ENCODE measurements at regions not wholly inside any gene's neighbourhood (a gene's known extent, or its start where the extent isn't known, plus 50 kb on each side); places are given as distances from the start of the nearest gene placed in this dataset.
A peak's percentile ranks its signal among the peaks of the same experiment; 100 is the strongest.

DNA sequence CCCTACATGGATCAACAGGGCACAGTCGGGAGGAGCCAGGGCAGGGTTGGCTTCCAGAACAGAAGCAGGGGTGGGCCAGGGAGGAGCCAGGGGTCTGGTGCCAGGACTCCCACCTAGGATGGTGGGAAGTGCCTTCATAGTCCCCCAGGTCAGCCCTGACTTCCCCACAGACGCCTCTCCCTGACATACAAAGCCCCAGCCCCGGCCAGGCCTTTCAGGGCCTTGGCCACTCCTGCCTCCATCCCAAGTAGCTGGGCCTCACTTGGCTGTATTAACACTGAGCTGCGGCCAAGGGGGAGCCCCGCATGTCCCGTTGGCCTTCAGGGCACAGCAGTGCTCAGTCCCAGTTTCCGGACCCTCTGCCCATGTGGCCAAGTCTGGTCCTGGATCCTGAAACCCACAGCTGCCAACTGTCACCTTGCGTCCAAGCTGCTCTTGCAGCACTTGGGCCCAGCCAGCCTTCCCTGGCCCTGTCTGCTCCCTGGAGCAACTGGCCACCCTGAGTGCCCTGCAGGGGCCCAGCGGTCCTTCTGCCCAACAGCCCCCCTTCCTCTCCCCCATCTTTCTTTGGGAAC is 627.8 kb downstream of the MATN1 start:
- Histone ChIP-seq H3K4me3 (no peak overlapping the region), H3K4me1 (no peaks in the 10 kb centered on the region), H3K27me3 (no peaks in the 10 kb centered on the region), H3K27ac (no peak overlapping the region), H3K36me3 (no peaks in the 10 kb centered on the region), H3K9me3 (peaks cover 13 to 29% (median 27%) of the 10 kb centered on the region in 4 donors)
- peak in 1 of 2 donors; percentile 65 for DNase-seq
- no peak for TF ChIP-seq EP300 (IDR thresholded peaks at IDR 0.05)
- no peak for TF ChIP-seq POLR2A (IDR thresholded peaks at IDR 0.05)
- TF ChIP-seq, protein P1, sequence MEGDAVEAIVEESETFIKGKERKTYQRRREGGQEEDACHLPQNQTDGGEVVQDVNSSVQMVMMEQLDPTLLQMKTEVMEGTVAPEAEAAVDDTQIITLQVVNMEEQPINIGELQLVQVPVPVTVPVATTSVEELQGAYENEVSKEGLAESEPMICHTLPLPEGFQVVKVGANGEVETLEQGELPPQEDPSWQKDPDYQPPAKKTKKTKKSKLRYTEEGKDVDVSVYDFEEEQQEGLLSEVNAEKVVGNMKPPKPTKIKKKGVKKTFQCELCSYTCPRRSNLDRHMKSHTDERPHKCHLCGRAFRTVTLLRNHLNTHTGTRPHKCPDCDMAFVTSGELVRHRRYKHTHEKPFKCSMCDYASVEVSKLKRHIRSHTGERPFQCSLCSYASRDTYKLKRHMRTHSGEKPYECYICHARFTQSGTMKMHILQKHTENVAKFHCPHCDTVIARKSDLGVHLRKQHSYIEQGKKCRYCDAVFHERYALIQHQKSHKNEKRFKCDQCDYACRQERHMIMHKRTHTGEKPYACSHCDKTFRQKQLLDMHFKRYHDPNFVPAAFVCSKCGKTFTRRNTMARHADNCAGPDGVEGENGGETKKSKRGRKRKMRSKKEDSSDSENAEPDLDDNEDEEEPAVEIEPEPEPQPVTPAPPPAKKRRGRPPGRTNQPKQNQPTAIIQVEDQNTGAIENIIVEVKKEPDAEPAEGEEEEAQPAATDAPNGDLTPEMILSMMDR (IDR thresholded peaks at IDR 0.05) = no peak
- TF ChIP-seq POLR2AphosphoS5 (IDR thresholded peaks at IDR 0.05) = no peak
- 84 to 93% methylated on average over 2 to 9 of the region's 9 CpGs for WGBS, 2 donors
- no peak for ATAC-seq (ENCODE audit: low FRiP score in 2 of 2)

DNA sequence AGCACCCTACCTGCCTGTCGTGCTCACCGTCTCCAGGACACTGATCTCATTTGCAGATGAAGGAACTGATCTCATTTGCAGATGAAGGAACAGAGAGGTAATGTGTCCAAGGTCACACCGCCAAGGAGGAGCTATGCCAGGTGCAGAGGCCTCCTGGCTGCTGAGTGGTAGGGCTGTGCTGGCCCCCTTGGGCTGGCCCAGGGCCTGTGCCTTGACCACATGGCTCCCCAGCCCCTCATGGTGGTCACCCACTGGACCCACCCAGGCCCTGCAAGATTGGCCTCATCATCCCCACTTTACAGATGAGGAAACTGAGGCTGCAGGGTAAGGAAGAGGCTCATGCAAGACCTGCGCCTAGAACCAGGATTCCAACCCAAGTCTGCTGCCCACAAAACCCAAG is 628.3 kb downstream of the MATN1 start:
- Histone ChIP-seq H3K27me3 (no peaks in the 10 kb centered on the region), H3K4me1 (no peaks in the 10 kb centered on the region), H3K27ac (no peak overlapping the region), H3K4me3 (no peak overlapping the region), H3K9me3 (peaks cover 13 to 29% (median 27%) of the 10 kb centered on the region in 4 donors), H3K36me3 (no peaks in the 10 kb centered on the region)
- TF ChIP-seq EP300 (IDR thresholded peaks at IDR 0.05) (no peak), POLR2AphosphoS5 (IDR thresholded peaks at IDR 0.05) (no peak), POLR2A (IDR thresholded peaks at IDR 0.05) (no peak)
- TF ChIP-seq, protein P1 (IDR thresholded peaks at IDR 0.05) = no peak
- DNase-seq (no peak), ATAC-seq (ENCODE audit: low FRiP score in 2 of 2) (no peak)
- 91 to 95% methylated on average over 3 to 4 of the region's 4 CpGs for WGBS, 2 donors

DNA sequence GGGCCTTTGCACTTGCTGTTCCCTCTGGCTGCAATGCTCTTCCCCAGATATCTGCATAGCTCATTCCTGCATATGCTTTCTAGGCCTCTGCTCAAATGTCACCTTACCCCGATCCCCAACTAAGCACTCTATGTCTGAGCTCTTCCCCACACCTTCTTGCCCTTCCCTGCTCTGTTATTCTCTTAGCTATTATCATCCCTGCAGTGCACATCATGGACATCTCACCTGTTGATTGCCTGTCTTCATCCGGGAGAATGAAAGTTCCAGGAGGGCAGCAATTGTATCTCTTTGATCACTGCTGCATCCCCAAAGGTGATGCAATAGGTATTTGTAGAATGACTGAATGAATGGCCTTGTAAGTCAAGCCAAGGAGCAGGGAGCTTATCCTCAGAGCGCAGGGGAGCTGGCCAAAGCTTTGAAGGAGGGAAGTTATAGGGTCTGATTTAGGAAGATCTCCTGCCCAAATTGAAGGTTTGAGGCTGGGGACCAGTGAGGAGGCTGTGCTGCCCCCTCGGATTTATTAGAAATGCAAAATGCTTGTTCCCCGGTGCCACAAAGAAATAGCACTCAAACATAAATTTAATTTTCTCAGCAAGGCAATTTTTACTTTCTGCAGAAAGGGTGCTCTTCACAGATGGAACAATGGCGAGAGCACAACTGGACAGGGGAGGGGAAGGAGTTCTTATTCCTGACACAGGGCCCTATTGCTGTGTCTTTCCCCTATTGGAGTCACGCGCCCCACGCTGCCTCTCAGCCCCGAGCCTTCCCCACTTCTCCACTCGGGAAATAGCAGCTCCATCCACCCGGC is 631.1 kb downstream of the MATN1 start:
- Histone ChIP-seq H3K4me3 (no peak overlapping the region), H3K36me3 (no peaks in the 10 kb centered on the region), H3K27ac (no peak overlapping the region), H3K27me3 (no peaks in the 10 kb centered on the region), H3K4me1 (peaks cover 0 to 5% (median 0%) of the 10 kb centered on the region in 4 donors), H3K9me3 (peaks cover 13 to 29% (median 27%) of the 10 kb centered on the region in 4 donors)
- DNase-seq (no peak), ATAC-seq (ENCODE audit: low FRiP score in 2 of 2) (no peak)
- TF ChIP-seq POLR2A (IDR thresholded peaks at IDR 0.05) (no peak), EP300 (IDR thresholded peaks at IDR 0.05) (no peak), POLR2AphosphoS5 (IDR thresholded peaks at IDR 0.05) (no peak)
- TF ChIP-seq, protein P1 (IDR thresholded peaks at IDR 0.05) = no peak
- 92 to 95% methylated on average over 12 of the region's 12 CpGs for WGBS, 2 donors

DNA sequence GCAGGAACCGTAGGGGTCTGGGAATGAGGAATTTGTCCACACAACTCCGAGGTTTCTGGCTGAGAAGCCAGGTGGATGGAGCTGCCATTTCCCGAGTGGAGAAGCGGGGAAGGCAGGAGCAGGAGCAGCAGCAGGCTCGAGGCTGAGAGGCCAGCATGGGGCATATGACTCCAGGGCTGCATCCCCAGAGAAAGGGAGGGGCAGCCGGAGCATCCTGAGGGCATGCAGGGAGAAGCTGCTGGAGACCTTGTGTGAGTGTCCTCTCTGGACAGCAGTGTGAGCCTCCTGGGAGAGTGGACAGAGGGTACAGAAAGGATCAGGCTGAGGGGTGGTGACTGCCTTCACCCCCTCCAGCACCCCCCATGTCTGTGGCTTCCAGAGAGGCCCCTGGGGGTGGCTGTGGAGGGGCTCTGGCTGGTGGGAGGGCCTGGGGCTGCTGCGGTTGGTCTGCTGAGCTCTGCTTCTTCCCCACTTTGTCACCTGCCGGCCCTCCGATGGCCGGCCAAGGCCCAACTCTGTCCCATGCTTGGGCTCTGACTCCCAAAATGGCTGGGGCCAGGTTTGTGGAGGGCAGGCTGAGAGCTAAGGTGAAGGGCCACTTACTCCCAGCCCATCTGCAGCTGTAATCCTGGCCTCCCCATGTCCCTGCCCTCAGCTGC is 633.1 kb downstream of the MATN1 start:
- Histone ChIP-seq H3K4me1 (peaks cover 6 to 12% (median 7%) of the 10 kb centered on the region in 4 donors), H3K27me3 (no peaks in the 10 kb centered on the region), H3K4me3 (no peak overlapping the region), H3K36me3 (no peaks in the 10 kb centered on the region), H3K27ac (no peak overlapping the region), H3K9me3 (peaks cover 13 to 29% (median 27%) of the 10 kb centered on the region in 4 donors)
- ATAC-seq (ENCODE audit: low FRiP score in 2 of 2) (no peak), DNase-seq (peak in 1 of 2 donors; percentile 52)
- WGBS, 2 donors = 64 to 82% methylated on average over 6 to 10 of the region's 10 CpGs
- TF ChIP-seq, protein P1 (IDR thresholded peaks at IDR 0.05) = no peak
- TF ChIP-seq POLR2A (IDR thresholded peaks at IDR 0.05) (no peak), POLR2AphosphoS5 (IDR thresholded peaks at IDR 0.05) (no peak), EP300 (IDR thresholded peaks at IDR 0.05) (no peak)

Measured in upper lobe of left lung (tissue), 6 donors.